ENCODE measurements at regions not wholly inside any gene's neighbourhood (a gene's known extent, or its start where the extent isn't known, plus 50 kb on each side); places are given as distances from the start of the nearest gene placed in this dataset.

DNA sequence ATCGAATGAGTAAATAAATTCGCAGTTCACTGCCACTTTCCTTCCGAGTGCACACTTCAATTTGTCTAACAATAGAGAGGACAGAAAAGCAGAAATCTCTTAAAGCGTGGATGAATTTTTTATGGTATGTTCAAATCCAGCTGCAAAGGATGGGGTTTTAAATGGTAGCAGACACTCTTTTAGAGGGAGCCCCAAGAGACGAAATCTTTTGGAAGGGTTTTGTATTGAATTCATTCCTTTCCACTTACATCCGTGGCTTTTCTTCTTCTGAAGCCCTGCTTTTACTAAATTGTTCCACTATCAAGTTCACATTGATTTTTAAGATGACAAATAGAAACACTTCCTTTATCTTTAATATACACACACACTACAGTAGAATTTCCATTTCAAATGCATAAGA is 680.7 kb downstream of the NR4A2 start:
- no peak overlapping the region for H3K9ac ChIP-seq (ENCODE audit: low read depth in 1 of 2, low read length in 2 of 2)

DNA sequence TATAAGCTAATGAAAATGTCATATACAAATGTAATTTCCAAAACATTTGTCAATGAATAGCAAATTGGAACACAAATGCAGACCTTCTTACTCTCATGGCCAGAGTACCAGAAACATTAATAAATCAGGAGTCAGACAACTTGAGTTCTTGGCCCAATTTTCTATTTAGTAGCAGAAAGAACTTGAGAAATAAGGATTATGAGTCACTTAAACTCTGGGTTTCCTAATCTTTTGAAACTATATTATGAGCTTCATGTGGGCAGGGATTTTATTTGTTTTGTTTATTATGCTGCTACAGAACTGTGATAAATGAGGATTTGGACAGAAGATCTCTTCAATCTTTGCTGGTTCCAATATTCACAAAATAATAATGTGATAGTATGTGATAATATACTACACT is 686.7 kb downstream of the NR4A2 start:
- Histone ChIP-seq H3K9me3 (ENCODE audit: control insufficient read depth in 2 of 2, low read length in 2 of 2) (no peaks in the 10 kb centered on the region), H3K9ac (ENCODE audit: low read depth in 1 of 2, low read length in 2 of 2) (no peak overlapping the region), H3K36me3 (ENCODE audit: control insufficient read depth in 2 of 2, insufficient read depth in 2 of 2, low read length in 2 of 2) (no peaks in the 10 kb centered on the region), H3K27me3 (ENCODE audit: control insufficient read depth in 2 of 2, insufficient read depth in 2 of 2, low read length in 2 of 2) (no peaks in the 10 kb centered on the region), H3K4me1 (ENCODE audit: control insufficient read depth in 2 of 2, insufficient read depth in 2 of 2, low read length in 2 of 2) (no peaks in the 10 kb centered on the region), H3K4me3 (ENCODE audit: low read length in 2 of 2) (no peak overlapping the region), H3K27ac (ENCODE audit: low read depth in 2 of 2, low read length in 2 of 2) (no peak overlapping the region)

More for the DNA sequence above, 680.7 kb downstream of the NR4A2 start:
- no peaks in the 10 kb centered on the region for H3K27me3 ChIP-seq (ENCODE audit: control insufficient read depth in 2 of 2, insufficient read depth in 2 of 2, low read length in 2 of 2)
- no peak overlapping the region for H3K27ac ChIP-seq (ENCODE audit: low read depth in 2 of 2, low read length in 2 of 2)
- no peaks in the 10 kb centered on the region for H3K4me1 ChIP-seq (ENCODE audit: control insufficient read depth in 2 of 2, insufficient read depth in 2 of 2, low read length in 2 of 2)
- no peaks in the 10 kb centered on the region for H3K36me3 ChIP-seq (ENCODE audit: control insufficient read depth in 2 of 2, insufficient read depth in 2 of 2, low read length in 2 of 2)
- H3K9me3 ChIP-seq (ENCODE audit: control insufficient read depth in 2 of 2, low read length in 2 of 2) = no peaks in the 10 kb centered on the region
- no peak overlapping the region for H3K4me3 ChIP-seq (ENCODE audit: low read length in 2 of 2)

DNA sequence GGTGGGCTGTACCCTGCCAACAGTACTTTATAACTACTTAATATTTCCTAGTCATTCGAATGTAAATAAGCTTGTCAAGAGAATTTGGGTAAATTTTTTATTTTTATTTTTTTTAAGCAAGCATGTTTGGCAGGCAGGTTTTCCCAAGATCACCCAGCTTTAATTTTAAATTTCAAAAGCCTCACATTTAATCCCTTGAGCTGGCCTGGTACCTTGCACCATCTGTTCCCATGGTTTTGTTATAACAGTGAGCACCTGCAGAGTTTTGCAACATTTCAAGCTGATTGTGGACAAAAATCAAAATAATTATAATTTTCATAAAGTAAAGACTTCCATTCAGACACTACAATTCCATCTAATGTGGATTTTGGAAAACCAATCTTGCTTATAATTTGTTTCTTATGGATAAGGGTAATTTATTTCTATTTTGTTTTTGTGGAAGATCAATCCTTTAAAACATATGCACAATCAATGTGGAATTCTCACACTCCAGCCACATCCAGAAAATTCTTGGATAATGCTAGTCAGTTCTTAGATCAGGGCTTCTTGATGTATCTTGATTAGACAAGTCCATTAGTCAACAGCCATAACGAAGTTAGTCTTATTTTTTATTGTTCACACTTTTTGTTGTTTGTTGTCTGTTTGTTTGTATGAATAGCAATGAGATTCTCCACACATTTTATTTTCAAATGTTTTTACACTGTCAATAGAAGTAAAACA is 689.3 kb downstream of the NR4A2 start:
- H3K9me3 ChIP-seq (ENCODE audit: control insufficient read depth in 2 of 2, low read length in 2 of 2) = no peaks in the 10 kb centered on the region
- no peaks in the 10 kb centered on the region for H3K36me3 ChIP-seq (ENCODE audit: control insufficient read depth in 2 of 2, insufficient read depth in 2 of 2, low read length in 2 of 2)
- H3K27ac ChIP-seq (ENCODE audit: low read depth in 2 of 2, low read length in 2 of 2) = no peak overlapping the region
- H3K9ac ChIP-seq (ENCODE audit: low read depth in 1 of 2, low read length in 2 of 2) = no peak overlapping the region
- no peaks in the 10 kb centered on the region for H3K4me1 ChIP-seq (ENCODE audit: control insufficient read depth in 2 of 2, insufficient read depth in 2 of 2, low read length in 2 of 2)
- H3K27me3 ChIP-seq (ENCODE audit: control insufficient read depth in 2 of 2, insufficient read depth in 2 of 2, low read length in 2 of 2) = no peaks in the 10 kb centered on the region
- H3K4me3 ChIP-seq (ENCODE audit: low read length in 2 of 2) = no peak overlapping the region

DNA sequence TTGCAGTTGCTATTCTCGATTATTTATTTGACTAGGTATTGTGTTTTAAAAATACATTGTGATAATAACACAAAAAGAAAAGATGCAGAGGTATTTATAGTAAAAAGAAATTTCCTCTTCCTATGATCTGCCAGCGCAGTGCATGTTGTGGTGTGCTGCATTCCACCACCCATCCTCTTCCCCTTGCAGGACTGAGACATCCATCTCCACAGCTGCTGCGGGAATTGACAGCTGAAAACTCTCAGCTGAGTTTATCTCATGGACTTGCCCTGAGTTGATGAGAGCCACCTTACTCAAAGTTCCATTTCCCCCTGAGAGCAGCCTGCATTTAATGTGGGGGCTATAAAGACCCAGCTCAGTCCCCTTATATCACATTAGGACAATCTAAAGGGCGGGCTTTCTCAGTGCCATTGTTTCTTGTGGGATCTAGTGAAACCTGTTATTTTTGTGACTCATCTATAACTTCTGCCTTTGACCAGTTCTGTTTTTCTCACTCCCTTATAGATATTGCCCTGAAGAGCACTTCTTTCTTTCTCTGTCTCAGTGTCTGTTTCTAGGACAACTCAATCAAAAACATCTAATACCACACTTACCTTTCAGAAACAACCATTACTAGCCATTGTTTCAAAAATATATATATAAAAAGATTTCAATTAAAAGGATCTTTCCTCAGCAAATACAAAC is 698.5 kb downstream of the NR4A2 start:
- no peak overlapping the region for H3K27ac ChIP-seq (ENCODE audit: low read depth in 2 of 2, low read length in 2 of 2)
- no peak overlapping the region for H3K9ac ChIP-seq (ENCODE audit: low read depth in 1 of 2, low read length in 2 of 2)
- H3K36me3 ChIP-seq (ENCODE audit: control insufficient read depth in 2 of 2, insufficient read depth in 2 of 2, low read length in 2 of 2) = no peaks in the 10 kb centered on the region
- no peaks in the 10 kb centered on the region for H3K27me3 ChIP-seq (ENCODE audit: control insufficient read depth in 2 of 2, insufficient read depth in 2 of 2, low read length in 2 of 2)
- no peaks in the 10 kb centered on the region for H3K4me1 ChIP-seq (ENCODE audit: control insufficient read depth in 2 of 2, insufficient read depth in 2 of 2, low read length in 2 of 2)
- no peaks in the 10 kb centered on the region for H3K9me3 ChIP-seq (ENCODE audit: control insufficient read depth in 2 of 2, low read length in 2 of 2)
- H3K4me3 ChIP-seq (ENCODE audit: low read length in 2 of 2) = no peak overlapping the region

DNA sequence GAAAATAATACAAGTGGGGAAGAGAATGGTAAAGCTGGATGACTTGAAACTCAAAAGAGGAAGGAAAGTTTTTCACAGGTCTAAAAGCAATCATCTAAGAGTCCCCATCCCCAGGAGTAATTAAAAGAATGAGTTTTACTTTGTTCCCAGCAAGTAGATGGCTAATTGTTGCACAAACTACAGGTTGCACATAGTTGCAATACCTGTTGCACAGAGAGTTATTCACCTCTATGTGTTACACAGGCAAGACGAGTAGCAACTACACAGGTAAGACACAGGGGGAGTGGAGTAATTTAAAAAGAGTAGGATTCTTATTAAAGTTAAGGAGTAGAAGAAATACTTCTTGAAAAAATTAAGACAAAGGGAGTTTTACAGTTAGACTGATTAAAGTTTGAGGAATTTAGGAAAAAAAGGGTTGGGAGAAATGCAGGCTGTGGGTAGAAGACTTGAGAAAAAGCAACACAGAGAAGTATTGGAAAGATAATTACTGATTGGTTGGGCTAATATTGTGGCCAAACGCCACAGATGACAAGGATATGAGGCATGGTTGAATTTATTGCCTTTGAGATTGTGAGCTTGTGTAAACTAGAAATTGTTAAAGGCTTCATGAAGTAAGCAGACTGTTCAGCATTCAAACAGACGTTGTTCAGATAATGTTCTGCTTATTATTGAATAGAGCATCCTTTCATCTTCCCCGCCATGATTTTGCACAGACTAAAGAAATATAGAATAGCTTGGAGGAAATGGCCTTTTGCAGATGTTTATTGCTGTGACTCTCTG is 699.3 kb downstream of the NR4A2 start:
- no peaks in the 10 kb centered on the region for H3K27me3 ChIP-seq (ENCODE audit: control insufficient read depth in 2 of 2, insufficient read depth in 2 of 2, low read length in 2 of 2)
- no peak overlapping the region for H3K27ac ChIP-seq (ENCODE audit: low read depth in 2 of 2, low read length in 2 of 2)
- H3K4me3 ChIP-seq (ENCODE audit: low read length in 2 of 2) = no peak overlapping the region
- H3K9ac ChIP-seq (ENCODE audit: low read depth in 1 of 2, low read length in 2 of 2) = no peak overlapping the region
- H3K9me3 ChIP-seq (ENCODE audit: control insufficient read depth in 2 of 2, low read length in 2 of 2) = no peaks in the 10 kb centered on the region
- no peaks in the 10 kb centered on the region for H3K36me3 ChIP-seq (ENCODE audit: control insufficient read depth in 2 of 2, insufficient read depth in 2 of 2, low read length in 2 of 2)
- no peaks in the 10 kb centered on the region for H3K4me1 ChIP-seq (ENCODE audit: control insufficient read depth in 2 of 2, insufficient read depth in 2 of 2, low read length in 2 of 2)

DNA sequence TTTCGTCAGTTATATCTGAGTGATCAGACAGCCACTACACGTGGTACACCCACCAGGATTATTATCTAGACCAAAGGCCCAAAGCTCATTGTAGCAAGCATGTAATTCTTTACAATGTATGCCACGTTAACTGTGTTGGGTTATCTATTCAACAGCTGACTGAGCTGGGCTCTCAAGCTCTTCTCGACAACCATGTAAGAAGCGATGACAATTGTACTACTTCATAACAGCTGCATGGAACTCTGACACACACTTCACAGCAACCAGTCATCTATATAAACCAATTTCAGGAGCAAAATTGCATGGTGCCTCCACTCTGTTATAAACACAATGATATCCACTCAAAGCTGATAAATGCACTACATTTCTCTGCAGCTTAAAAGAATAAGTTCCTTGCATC is 701.8 kb downstream of the NR4A2 start:
- Histone ChIP-seq H3K27me3 (ENCODE audit: control insufficient read depth in 2 of 2, insufficient read depth in 2 of 2, low read length in 2 of 2) (no peaks in the 10 kb centered on the region), H3K4me1 (ENCODE audit: control insufficient read depth in 2 of 2, insufficient read depth in 2 of 2, low read length in 2 of 2) (no peaks in the 10 kb centered on the region), H3K9me3 (ENCODE audit: control insufficient read depth in 2 of 2, low read length in 2 of 2) (no peaks in the 10 kb centered on the region), H3K9ac (ENCODE audit: low read depth in 1 of 2, low read length in 2 of 2) (no peak overlapping the region), H3K36me3 (ENCODE audit: control insufficient read depth in 2 of 2, insufficient read depth in 2 of 2, low read length in 2 of 2) (no peaks in the 10 kb centered on the region), H3K4me3 (ENCODE audit: low read length in 2 of 2) (no peak overlapping the region), H3K27ac (ENCODE audit: low read depth in 2 of 2, low read length in 2 of 2) (no peak overlapping the region)

DNA sequence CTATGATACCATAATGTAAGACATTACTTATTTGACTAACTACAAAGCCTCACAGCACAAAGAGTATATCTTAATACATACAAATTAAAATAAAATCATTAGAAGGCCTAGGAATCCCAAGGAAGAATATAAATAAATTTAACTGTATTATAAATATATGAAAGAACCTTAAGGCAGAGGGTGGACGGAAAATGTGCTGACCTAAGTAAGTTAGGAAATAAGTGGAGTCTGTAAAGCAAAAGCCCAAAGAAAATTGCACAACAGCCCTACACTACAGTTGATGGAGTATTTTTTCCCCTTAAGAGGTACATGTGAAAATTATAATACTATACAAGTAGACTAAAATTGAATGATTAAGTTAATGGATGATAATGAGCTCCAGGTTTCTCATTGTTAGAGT is 710.1 kb downstream of the NR4A2 start:
- Histone ChIP-seq H3K4me3 (ENCODE audit: low read length in 2 of 2) (no peak overlapping the region), H3K9me3 (ENCODE audit: control insufficient read depth in 2 of 2, low read length in 2 of 2) (no peaks in the 10 kb centered on the region), H3K36me3 (ENCODE audit: control insufficient read depth in 2 of 2, insufficient read depth in 2 of 2, low read length in 2 of 2) (no peaks in the 10 kb centered on the region), H3K9ac (ENCODE audit: low read depth in 1 of 2, low read length in 2 of 2) (no peak overlapping the region), H3K4me1 (ENCODE audit: control insufficient read depth in 2 of 2, insufficient read depth in 2 of 2, low read length in 2 of 2) (no peaks in the 10 kb centered on the region), H3K27ac (ENCODE audit: low read depth in 2 of 2, low read length in 2 of 2) (no peak overlapping the region), H3K27me3 (ENCODE audit: control insufficient read depth in 2 of 2, insufficient read depth in 2 of 2, low read length in 2 of 2) (no peaks in the 10 kb centered on the region)

DNA sequence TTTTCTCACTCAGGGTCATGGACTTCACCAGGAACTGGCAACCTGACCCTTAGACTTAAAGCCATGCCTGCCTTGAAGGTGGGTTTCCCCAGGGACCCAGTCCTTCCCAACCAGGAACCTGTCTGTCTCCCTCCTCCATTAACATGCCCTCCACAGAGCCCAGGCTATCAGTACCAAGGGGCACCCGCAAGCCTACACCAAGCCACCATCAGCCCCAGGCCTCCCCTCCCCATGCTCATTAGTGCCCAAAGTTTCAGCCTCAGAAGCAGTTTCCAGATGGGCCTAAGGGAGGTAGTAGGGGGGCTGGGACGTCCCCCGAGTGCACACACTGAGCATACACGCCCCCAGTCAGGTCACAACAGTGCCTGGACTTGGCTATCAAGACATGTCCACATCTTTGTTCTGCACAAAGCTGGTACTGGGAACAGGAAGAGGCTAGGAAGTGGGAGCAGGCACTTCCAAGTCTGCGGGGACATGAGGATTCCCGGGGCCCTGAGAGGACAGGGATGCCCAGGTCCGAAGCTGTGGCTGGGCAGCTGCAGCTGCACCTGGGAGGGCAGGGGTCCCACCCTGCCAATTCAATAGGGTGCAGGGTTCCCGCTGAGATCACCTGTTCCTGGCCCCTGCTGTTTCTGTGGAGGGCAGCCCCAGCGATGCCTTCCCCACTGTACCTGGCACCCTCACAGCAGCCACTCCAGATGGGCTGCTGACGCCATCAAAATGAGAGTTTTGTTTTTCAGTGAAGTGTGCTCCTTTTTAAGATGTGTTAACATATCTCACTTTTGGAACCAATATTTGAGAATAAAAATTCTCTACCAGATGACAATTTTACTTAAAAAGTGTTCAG is 731.4 kb downstream of the NR4A2 start:
- Histone ChIP-seq H3K9me3 (ENCODE audit: control insufficient read depth in 2 of 2, low read length in 2 of 2) (no peaks in the 10 kb centered on the region), H3K4me3 (ENCODE audit: low read length in 2 of 2) (no peak overlapping the region), H3K36me3 (ENCODE audit: control insufficient read depth in 2 of 2, insufficient read depth in 2 of 2, low read length in 2 of 2) (no peaks in the 10 kb centered on the region), H3K4me1 (ENCODE audit: control insufficient read depth in 2 of 2, insufficient read depth in 2 of 2, low read length in 2 of 2) (no peaks in the 10 kb centered on the region), H3K27ac (ENCODE audit: low read depth in 2 of 2, low read length in 2 of 2) (no peak overlapping the region), H3K27me3 (ENCODE audit: control insufficient read depth in 2 of 2, insufficient read depth in 2 of 2, low read length in 2 of 2) (no peaks in the 10 kb centered on the region), H3K9ac (ENCODE audit: low read depth in 1 of 2, low read length in 2 of 2) (no peak overlapping the region)

DNA sequence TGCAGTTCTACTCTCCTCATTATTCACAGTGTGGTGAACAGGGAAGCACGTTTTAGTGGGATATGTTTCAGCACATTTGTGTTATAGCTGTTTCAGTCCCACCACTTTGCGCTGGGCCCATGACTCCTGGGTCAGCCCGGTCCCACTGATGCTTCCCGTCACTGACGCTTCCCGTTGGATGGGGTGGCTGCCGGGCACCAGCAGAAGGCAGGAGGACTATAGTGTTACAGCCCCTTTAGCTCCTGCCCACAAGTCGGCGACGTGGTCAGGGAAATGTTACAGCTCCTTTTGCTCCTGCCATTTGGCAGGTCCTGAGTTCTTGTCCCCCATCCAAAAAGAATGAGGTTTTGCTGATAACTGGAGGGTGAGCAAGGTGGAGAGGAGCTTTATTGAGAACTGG is 732.2 kb downstream of the NR4A2 start:
- no peak overlapping the region for H3K4me3 ChIP-seq (ENCODE audit: low read length in 2 of 2)
- H3K4me1 ChIP-seq (ENCODE audit: control insufficient read depth in 2 of 2, insufficient read depth in 2 of 2, low read length in 2 of 2) = no peaks in the 10 kb centered on the region
- H3K27ac ChIP-seq (ENCODE audit: low read depth in 2 of 2, low read length in 2 of 2) = no peak overlapping the region
- H3K9me3 ChIP-seq (ENCODE audit: control insufficient read depth in 2 of 2, low read length in 2 of 2) = no peaks in the 10 kb centered on the region
- H3K9ac ChIP-seq (ENCODE audit: low read depth in 1 of 2, low read length in 2 of 2) = no peak overlapping the region
- H3K27me3 ChIP-seq (ENCODE audit: control insufficient read depth in 2 of 2, insufficient read depth in 2 of 2, low read length in 2 of 2) = no peaks in the 10 kb centered on the region
- H3K36me3 ChIP-seq (ENCODE audit: control insufficient read depth in 2 of 2, insufficient read depth in 2 of 2, low read length in 2 of 2) = no peaks in the 10 kb centered on the region

Measured in mucosa of rectum (tissue), 2 donors.